ENCODE measurements at regions not wholly inside any gene's neighbourhood (a gene's known extent, or its start where the extent isn't known, plus 50 kb on each side); places are given as distances from the start of the nearest gene placed in this dataset.

DNA sequence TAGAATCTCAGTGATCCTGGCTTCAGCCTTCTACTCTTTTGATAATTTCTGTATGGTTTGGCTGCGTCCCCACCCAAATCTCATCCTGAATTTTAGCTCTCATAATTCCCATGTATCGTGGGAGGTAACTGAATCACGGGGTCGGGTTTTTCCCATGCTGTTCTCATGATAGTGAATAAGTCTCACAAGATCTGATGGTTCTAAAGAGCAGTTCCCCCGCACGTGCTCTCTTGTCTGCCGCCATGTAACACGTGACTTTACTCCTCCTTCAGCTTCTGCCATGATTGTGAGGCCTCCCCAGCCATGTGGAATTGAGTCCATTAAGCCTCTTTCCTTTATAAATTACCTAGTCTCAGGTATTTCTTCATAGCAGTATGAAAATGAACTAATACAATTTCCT lies 507.2 kb downstream of the CDH26 start:
- no peaks in the 10 kb centered on the region for H3K4me1 ChIP-seq (ENCODE audit: control insufficient read depth, insufficient read depth, low read length)
- no peak for TF ChIP-seq MEIS1 (CRISPR knock-in tag; IDR thresholded peaks at IDR 0.05; ENCODE audit: borderline replicate concordance)
- no peak for TF ChIP-seq ZNF37A (tag by site-specific recombination; IDR thresholded peaks at IDR 0.05)
- TF ChIP-seq ZNF48 (tag by site-specific recombination; IDR thresholded peaks at IDR 0.05), result no peak
- TF ChIP-seq, protein P1, sequence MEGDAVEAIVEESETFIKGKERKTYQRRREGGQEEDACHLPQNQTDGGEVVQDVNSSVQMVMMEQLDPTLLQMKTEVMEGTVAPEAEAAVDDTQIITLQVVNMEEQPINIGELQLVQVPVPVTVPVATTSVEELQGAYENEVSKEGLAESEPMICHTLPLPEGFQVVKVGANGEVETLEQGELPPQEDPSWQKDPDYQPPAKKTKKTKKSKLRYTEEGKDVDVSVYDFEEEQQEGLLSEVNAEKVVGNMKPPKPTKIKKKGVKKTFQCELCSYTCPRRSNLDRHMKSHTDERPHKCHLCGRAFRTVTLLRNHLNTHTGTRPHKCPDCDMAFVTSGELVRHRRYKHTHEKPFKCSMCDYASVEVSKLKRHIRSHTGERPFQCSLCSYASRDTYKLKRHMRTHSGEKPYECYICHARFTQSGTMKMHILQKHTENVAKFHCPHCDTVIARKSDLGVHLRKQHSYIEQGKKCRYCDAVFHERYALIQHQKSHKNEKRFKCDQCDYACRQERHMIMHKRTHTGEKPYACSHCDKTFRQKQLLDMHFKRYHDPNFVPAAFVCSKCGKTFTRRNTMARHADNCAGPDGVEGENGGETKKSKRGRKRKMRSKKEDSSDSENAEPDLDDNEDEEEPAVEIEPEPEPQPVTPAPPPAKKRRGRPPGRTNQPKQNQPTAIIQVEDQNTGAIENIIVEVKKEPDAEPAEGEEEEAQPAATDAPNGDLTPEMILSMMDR (tag by site-specific recombination; IDR thresholded peaks at IDR 0.05), result no peak
- no peak for TF ChIP-seq ZNF223 (tag by site-specific recombination; IDR thresholded peaks at IDR 0.05)
- no peak for TF ChIP-seq TCF7L2 (IDR thresholded peaks at IDR 0.05; ENCODE audit: borderline replicate concordance, low read depth, low read length)
- H3K27ac ChIP-seq (ENCODE audit: extremely low read depth, low read depth, low read length), result no peak overlapping the region
- H3K36me3 ChIP-seq (ENCODE audit: control insufficient read depth in 2 of 2, insufficient read depth in 1 of 2, low read length in 2 of 2), result no peaks in the 10 kb centered on the region
- no peak overlapping the region for H3K4me3 ChIP-seq (ENCODE audit: low read depth, low read length)
- POLR2A ChIA-PET, result no interaction called here
- no peaks in the 10 kb centered on the region for H3K9me3 ChIP-seq (ENCODE audit: control insufficient read depth, insufficient read depth, low read depth, low read length)
- CTCF ChIA-PET, result interaction anchor here (1.5 kb wide), 1 partner anchor 203 kb away, joined by 3 read pairs; no protein-coding TSS in a partner anchor

DNA sequence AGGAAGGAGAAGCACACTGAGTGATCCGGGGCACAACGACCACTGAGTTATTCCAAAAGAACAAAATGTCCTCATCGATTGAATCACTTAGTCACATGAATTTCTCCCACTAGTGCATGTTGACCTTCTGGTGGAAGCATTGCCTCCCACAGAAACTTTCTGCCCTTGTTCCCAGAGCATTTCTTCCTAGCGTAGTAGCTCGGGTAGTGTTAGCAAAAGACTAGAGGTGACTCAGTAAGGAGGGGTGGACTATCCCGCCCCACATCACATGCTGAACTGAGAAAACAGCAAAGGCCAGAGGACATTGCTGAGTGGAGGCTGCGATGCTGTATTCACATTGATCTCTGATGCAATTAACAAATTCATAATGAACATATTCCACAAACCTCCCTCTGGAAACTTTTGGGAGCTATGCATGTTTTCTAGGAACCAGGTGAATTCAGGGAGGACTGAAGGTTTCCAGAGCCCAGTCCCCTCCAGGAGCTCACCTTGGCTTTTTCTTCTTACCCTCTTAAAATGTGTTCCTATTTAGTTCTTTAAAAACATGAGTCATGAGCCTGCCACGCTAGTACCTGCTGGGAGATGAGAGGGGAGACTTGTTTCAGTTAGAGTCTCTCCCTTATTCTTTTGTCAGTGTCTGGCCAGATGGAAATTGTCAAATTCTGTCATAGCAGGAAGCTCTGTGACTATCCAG lies 507.9 kb downstream of the CDH26 start:
- Histone ChIP-seq H3K27ac (ENCODE audit: extremely low read depth, low read depth, low read length) (no peak overlapping the region), H3K36me3 (ENCODE audit: control insufficient read depth in 2 of 2, insufficient read depth in 1 of 2, low read length in 2 of 2) (no peaks in the 10 kb centered on the region), H3K9me3 (ENCODE audit: control insufficient read depth, insufficient read depth, low read depth, low read length) (no peaks in the 10 kb centered on the region), H3K4me3 (ENCODE audit: low read depth, low read length) (no peak overlapping the region), H3K4me1 (ENCODE audit: control insufficient read depth, insufficient read depth, low read length) (no peaks in the 10 kb centered on the region)
- CTCF ChIA-PET, result no interaction called here
- TF ChIP-seq, protein P2, sequence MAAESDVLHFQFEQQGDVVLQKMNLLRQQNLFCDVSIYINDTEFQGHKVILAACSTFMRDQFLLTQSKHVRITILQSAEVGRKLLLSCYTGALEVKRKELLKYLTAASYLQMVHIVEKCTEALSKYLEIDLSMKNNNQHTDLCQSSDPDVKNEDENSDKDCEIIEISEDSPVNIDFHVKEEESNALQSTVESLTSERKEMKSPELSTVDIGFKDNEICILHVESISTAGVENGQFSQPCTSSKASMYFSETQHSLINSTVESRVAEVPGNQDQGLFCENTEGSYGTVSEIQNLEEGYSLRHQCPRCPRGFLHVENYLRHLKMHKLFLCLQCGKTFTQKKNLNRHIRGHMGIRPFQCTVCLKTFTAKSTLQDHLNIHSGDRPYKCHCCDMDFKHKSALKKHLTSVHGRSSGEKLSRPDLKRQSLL (tag by site-specific recombination; IDR thresholded peaks at IDR 0.05), result no peak
- TF ChIP-seq ZNF335 (tag by site-specific recombination; conservative IDR thresholded peaks at IDR 0.05) (no peak), ZNF132 (tag by site-specific recombination; IDR thresholded peaks at IDR 0.05; ENCODE audit: borderline replicate concordance) (no peak), YY1 (tag by site-specific recombination; IDR thresholded peaks at IDR 0.05) (no peak), ZNF423 (tag by site-specific recombination; IDR thresholded peaks at IDR 0.05) (no peak), ZNF169 (tag by site-specific recombination; IDR thresholded peaks at IDR 0.05) (no peak), ZNF843 (tag by site-specific recombination; IDR thresholded peaks at IDR 0.05) (no peak), ZNF292 (tag by site-specific recombination; IDR thresholded peaks at IDR 0.05; ENCODE audit: borderline replicate concordance, low read depth) (no peak), ZIC2 (tag by site-specific recombination; IDR thresholded peaks at IDR 0.05) (no peak), ZNF10 (tag by site-specific recombination; IDR thresholded peaks at IDR 0.05) (no peak), ZNF521 (tag by site-specific recombination; IDR thresholded peaks at IDR 0.05) (no peak), ZNF146 (tag by site-specific recombination; IDR thresholded peaks at IDR 0.05) (no peak)
- TF ChIP-seq, protein P3, sequence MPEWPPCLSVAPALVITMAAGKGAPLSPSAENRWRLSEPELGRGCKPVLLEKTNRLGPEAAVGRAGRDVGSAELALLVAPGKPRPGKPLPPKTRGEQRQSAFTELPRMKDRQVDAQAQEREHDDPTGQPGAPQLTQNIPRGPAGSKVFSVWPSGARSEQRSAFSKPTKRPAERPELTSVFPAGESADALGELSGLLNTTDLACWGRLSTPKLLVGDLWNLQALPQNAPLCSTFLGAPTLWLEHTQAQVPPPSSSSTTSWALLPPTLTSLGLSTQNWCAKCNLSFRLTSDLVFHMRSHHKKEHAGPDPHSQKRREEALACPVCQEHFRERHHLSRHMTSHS (tag by site-specific recombination; IDR thresholded peaks at IDR 0.05), result no peak
- TF ChIP-seq, protein P4, sequence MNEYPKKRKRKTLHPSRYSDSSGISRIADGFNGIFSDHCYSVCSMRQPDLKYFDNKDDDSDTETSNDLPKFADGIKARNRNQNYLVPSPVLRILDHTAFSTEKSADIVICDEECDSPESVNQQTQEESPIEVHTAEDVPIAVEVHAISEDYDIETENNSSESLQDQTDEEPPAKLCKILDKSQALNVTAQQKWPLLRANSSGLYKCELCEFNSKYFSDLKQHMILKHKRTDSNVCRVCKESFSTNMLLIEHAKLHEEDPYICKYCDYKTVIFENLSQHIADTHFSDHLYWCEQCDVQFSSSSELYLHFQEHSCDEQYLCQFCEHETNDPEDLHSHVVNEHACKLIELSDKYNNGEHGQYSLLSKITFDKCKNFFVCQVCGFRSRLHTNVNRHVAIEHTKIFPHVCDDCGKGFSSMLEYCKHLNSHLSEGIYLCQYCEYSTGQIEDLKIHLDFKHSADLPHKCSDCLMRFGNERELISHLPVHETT (tag by site-specific recombination; IDR thresholded peaks at IDR 0.05), result no peak
- TF ChIP-seq, protein P5, sequence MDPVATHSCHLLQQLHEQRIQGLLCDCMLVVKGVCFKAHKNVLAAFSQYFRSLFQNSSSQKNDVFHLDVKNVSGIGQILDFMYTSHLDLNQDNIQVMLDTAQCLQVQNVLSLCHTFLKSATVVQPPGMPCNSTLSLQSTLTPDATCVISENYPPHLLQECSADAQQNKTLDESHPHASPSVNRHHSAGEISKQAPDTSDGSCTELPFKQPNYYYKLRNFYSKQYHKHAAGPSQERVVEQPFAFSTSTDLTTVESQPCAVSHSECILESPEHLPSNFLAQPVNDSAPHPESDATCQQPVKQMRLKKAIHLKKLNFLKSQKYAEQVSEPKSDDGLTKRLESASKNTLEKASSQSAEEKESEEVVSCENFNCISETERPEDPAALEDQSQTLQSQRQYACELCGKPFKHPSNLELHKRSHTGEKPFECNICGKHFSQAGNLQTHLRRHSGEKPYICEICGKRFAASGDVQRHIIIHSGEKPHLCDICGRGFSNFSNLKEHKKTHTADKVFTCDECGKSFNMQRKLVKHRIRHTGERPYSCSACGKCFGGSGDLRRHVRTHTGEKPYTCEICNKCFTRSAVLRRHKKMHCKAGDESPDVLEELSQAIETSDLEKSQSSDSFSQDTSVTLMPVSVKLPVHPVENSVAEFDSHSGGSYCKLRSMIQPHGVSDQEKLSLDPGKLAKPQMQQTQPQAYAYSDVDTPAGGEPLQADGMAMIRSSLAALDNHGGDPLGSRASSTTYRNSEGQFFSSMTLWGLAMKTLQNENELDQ (tag by site-specific recombination; IDR thresholded peaks at IDR 0.05; ENCODE audit: low read depth), result no peak
- POLR2A ChIA-PET, result no interaction called here

Measured in HEK293 (cell line).